Loucy (cell line): ENCODE measurements at regions not wholly inside any gene's neighbourhood (a gene's known extent, or its start where the extent isn't known, plus 50 kb on each side); places are given as distances from the start of the nearest gene placed in this dataset.

Experiments used
- CTCF ChIP-seq: fragments of 200-600 bp; sonication (generic); conservative IDR thresholded peaks from 2 replicates; pipeline ENCODE4 v1.5.1; 2014; ENCODE audit warnings: mild to moderate bottlenecking, antibody characterized with exemption, low read length
- EZH2phosphoT487 ChIP-seq: fragments of 200-600 bp; IDR thresholded peaks from 2 replicates; pipeline ENCODE4 v1.6.1; 2018; ENCODE audit warnings: antibody characterized with exemption, mild to moderate bottlenecking, moderate library complexity, borderline replicate concordance

- TF ChIP-seq CTCF (no peak), EZH2phosphoT487 (no peak)
Observed at GRCh38 chr5:35325836-35326235, 95.5 kb upstream of the PRLR start.
